HCT116 (cell line): ENCODE measurements at regions not wholly inside any gene's neighbourhood (a gene's known extent, or its start where the extent isn't known, plus 50 kb on each side); places are given as distances from the start of the nearest gene placed in this dataset.

Source experiments
- ATAC-seq: fragments of 200-7000 bp; cut with Tn5 transposase; 2 replicates; pipeline ENCODE4 v1.9.1; 2020; ENCODE audit warnings: mild to moderate bottlenecking, moderate library complexity
- BruUV-seq: library from RNA; stranded (reverse); fragments of 400-500 nt; replicated peaks from 2 replicates; lab custom pipeline; 2021; lab: Mats Ljungman, UMichigan
- CTCF ChIA-PET: fragments of 300-600 bp; sonication (Branson Sonifier 250); formaldehyde crosslinking; loops from one replicate; lab custom pipeline; 2021; ENCODE audit warnings: antibody characterized with exemption; lab: Charles Lee
- POLR2A ChIA-PET: fragments of 300-600, 350-600 bp; sonication (Branson Sonifier 250); formaldehyde crosslinking; loops from one replicate; lab custom pipeline; 2021; ENCODE audit warnings: antibody characterized with exemption; lab: Charles Lee
- RAD21 ChIA-PET, 2 experiments: fragments of 300-600 bp; sonication (Branson Sonifier 250); formaldehyde crosslinking; loops; one replicate each; lab custom pipeline; 2023; ENCODE audit warnings: low total read pairs in 2 of 2; ENCODE audit not compliant: uncharacterized antibody in 2 of 2, unreplicated experiment in 2 of 2, low non-redundant PET in 1 of 2; lab: Charles Lee
- DNase-seq: peaks from one replicate; pipeline ENCODE4 v3.0.0-alpha.2; 2010; ENCODE audit warnings: low read depth, low spot score
- H2AFZ ChIP-seq: fragments of 200-600 bp; shearing (Covaris generic), sonication (generic); 2 replicates; pipeline ENCODE4 v1.6.1; 2017; ENCODE audit warnings: low read depth, mixed run types, mixed read lengths, antibody characterized with exemption, low read length; ENCODE audit not compliant: poor library complexity, severe bottlenecking
- H3K27ac ChIP-seq: 2 replicates; pipeline ENCODE4 v1.5.1; 2012; ENCODE audit warnings: low read depth, low read length
- H3K27me3 ChIP-seq: fragments of 200-600 bp; sonication (generic); 2 replicates; pipeline ENCODE4 v1.6.1; 2016; ENCODE audit warnings: mixed run types, low read length, mixed read lengths; ENCODE audit not compliant: insufficient read depth
- H3K36me3 ChIP-seq, 2 experiments: fragments of 200-500 bp in 1 of 2; fragments of 200-600 bp in 1 of 2; sonication (Bioruptor generic) in 1 of 2; sonication (generic) in 1 of 2; 2 replicates each; pipeline versions ENCODE4 v1.5.1 to v1.6.1; 2014 to 2016; ENCODE audit warnings: low read length in 2 of 2, inconsistent platforms in 1 of 2, mixed read lengths in 1 of 2, mixed run types in 1 of 2; ENCODE audit not compliant: insufficient read depth in 2 of 2, control insufficient read depth in 1 of 2
- H3K4me1 ChIP-seq, 2 experiments: fragments of 200-600 bp in 1 of 2; sonication (generic) in 1 of 2; 2 replicates each; pipeline versions ENCODE4 v1.5.1 to v1.6.1; 2012 to 2017; ENCODE audit warnings: low read length in 2 of 2, inconsistent platforms in 1 of 2, mild to moderate bottlenecking in 1 of 2, mixed read lengths in 1 of 2, mixed run types in 1 of 2, moderate library complexity in 1 of 2; ENCODE audit not compliant: insufficient read depth in 2 of 2, control insufficient read depth in 1 of 2
- H3K4me2 ChIP-seq: fragments of 200-600 bp; sonication (generic); 2 replicates; pipeline ENCODE4 v1.6.1; 2017; ENCODE audit warnings: mixed run types, low read length, mixed read lengths
- H3K4me3 ChIP-seq, 2 experiments: fragments of 200-600 bp in 1 of 2; sonication (generic) in 1 of 2; replicated peaks in 1 of 2; 2 replicates each; pipeline ENCODE4 v1.5.1; 2011 to 2016; ENCODE audit warnings: low read length in 2 of 2, control low read depth in 1 of 2, low read depth in 1 of 2, mild to moderate bottlenecking in 1 of 2, mixed read lengths in 1 of 2, mixed run types in 1 of 2
- H3K79me2 ChIP-seq: fragments of 200-600 bp; sonication (generic); 2 replicates; pipeline ENCODE4 v1.6.1; 2017; ENCODE audit warnings: mild to moderate bottlenecking, mixed run types, low read length, moderate library complexity, mixed read lengths; ENCODE audit not compliant: insufficient read depth
- H3K9ac ChIP-seq: fragments of 200-600 bp; sonication (generic); 2 replicates; pipeline ENCODE4 v1.6.1; 2016; ENCODE audit warnings: low read length, mixed read lengths
- H3K9me2 ChIP-seq: fragments of 200-600 bp; sonication (generic), shearing (Covaris generic); 2 replicates; pipeline ENCODE4 v1.6.1; 2017; ENCODE audit warnings: mixed run types, mild to moderate bottlenecking, moderate library complexity; ENCODE audit not compliant: insufficient read depth
- H3K9me3 ChIP-seq, 2 experiments: fragments of 200-500 bp in 1 of 2; fragments of 200-600 bp in 1 of 2; sonication (Bioruptor generic) in 1 of 2; sonication (generic) in 1 of 2; 2 replicates each; pipeline ENCODE4 v1.6.1; 2014 to 2017; ENCODE audit warnings: low read length in 2 of 2, mixed read lengths in 2 of 2, inconsistent platforms in 1 of 2, low read depth in 1 of 2, mild to moderate bottlenecking in 1 of 2, mixed run types in 1 of 2, moderate library complexity in 1 of 2; ENCODE audit not compliant: control insufficient read depth in 1 of 2, insufficient read depth in 1 of 2
- H4K20me1 ChIP-seq: fragments of 200-600 bp; sonication (generic), shearing (Covaris generic); 2 replicates; pipeline ENCODE4 v1.6.1; 2017; ENCODE audit warnings: mixed run types, mild to moderate bottlenecking, moderate library complexity; ENCODE audit not compliant: insufficient read depth
- CTCF ChIP-seq, 3 experiments: fragments of 200-600 bp in 1 of 3; sonication (generic) in 1 of 3; IDR thresholded peaks in 2 of 3; conservative IDR thresholded peaks in 1 of 3; 2 replicates each; pipeline ENCODE4 v1.5.1; 2012 to 2017; ENCODE audit warnings: low read depth in 2 of 3, low read length in 2 of 3, antibody characterized with exemption in 1 of 3, borderline replicate concordance in 1 of 3, control low read depth in 1 of 3, mild to moderate bottlenecking in 1 of 3, mixed read lengths in 1 of 3, mixed run types in 1 of 3, moderate library complexity in 1 of 3; ENCODE audit not compliant: insufficient read depth in 1 of 3
- POLR2A ChIP-seq: IDR thresholded peaks from 2 replicates; pipeline ENCODE4 v1.7.0; 2011; ENCODE audit warnings: borderline replicate concordance; ENCODE audit not compliant: insufficient read depth, insufficient read length; ENCODE audit errors: extremely low read depth
- REST ChIP-seq: IDR thresholded peaks from 2 replicates; pipeline ENCODE4 v1.6.1; 2012; ENCODE audit warnings: low read depth
- SIN3A ChIP-seq: IDR thresholded peaks from 2 replicates; pipeline ENCODE4 v1.6.1; 2012; ENCODE audit warnings: low read depth
- ZNF274 ChIP-seq: fragments of 200-500 bp; sonication (Bioruptor generic); IDR thresholded peaks from 2 replicates; pipeline ENCODE4 v1.6.1; 2014; ENCODE audit warnings: mild to moderate bottlenecking, low read depth, low read length, inconsistent platforms
- intact Hi-C: fragments of 100-400 bp; cut with micrococcal nuclease; formaldehyde crosslinking; loops from 2 replicates; pipeline ENCODE4 v1.10.0; 2022

GRCh38 chr5:61637566-61637965 lies 305.5 kb downstream of the ZSWIM6 start:
- Histone ChIP-seq H3K36me3 (no peaks in the 10 kb centered on the region), H4K20me1 (no peaks in the 10 kb centered on the region), H3K27ac (no peak overlapping the region), H3K4me3 (no peak overlapping the region), H3K9me2 (no peaks in the 10 kb centered on the region)
- no TSS peak for BruUV-seq
- no peak for ATAC-seq
- TF ChIP-seq CTCF (IDR thresholded peaks at IDR 0.05 in 2 of 3, conservative IDR thresholded peaks at IDR 0.05 in 1 of 3; ENCODE audit: borderline replicate concordance in 1 of 3, insufficient read depth in 1 of 3, low read depth in 2 of 3, low read length in 2 of 3) (no peak), REST (no peak), ZNF274 (no peak), SIN3A (no peak), POLR2A (no peak)
- TF ChIP-seq, all 23 proteins: peak for 0
- H2AFZ ChIP-seq = no peak overlapping the region
- H3K79me2 ChIP-seq = no peaks in the 10 kb centered on the region
- DNase-seq = no peak
- no peaks in the 10 kb centered on the region for H3K9me3 ChIP-seq
- 0 out of 4 replicates have a peak, but pooled peaks cover 0 to 4% of the 10 kb centered on the region in 2 experiments for H3K4me1 ChIP-seq
- intact Hi-C loops = no loop called here
- RAD21 ChIA-PET = no interaction called here
- POLR2A ChIA-PET = no interaction called here
- peaks cover 11% of the 10 kb centered on the region for H3K27me3 ChIP-seq
- CTCF ChIA-PET = no interaction called here
- no peak overlapping the region for H3K4me2 ChIP-seq
- H3K9ac ChIP-seq = no peak overlapping the region
